ENCODE measurements at regions not wholly inside any gene's neighbourhood (a gene's known extent, or its start where the extent isn't known, plus 50 kb on each side); places are given as distances from the start of the nearest gene placed in this dataset.

DNA sequence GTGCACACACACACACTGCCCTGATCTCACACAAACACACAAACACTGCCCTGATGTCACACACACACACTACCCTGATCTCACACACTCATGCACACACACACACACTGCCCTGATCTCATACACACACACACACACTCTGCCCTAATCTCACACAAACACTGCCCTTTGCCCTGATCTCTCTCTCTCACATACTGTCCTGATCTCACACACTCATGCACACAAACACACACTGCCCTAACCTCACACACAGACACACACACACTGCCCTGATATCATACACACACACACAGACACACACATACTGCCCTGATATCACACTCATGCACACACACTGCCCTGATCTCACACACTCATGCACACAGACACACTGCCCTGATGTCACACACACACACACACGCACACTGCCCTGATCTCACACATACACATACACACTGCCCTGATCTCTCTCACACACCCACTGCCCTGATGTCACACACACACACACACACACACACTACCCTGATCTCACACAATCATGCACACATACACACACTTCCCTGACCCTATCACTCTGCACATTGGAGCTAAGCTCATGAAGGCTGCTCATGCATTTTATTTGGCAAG, 97.6 kb upstream of the DIO3 start:
- no peak overlapping the region for H3K27ac ChIP-seq (ENCODE audit: low read depth, low read length)
- no peaks in the 10 kb centered on the region for H3K9me3 ChIP-seq (ENCODE audit: low read depth, low read length)
- no peaks in the 10 kb centered on the region for H3K79me2 ChIP-seq (ENCODE audit: insufficient read depth, low read length)
- no peak for DNase-seq (ENCODE audit: insufficient read length, low spot score, missing footprints)
- no peaks in the 10 kb centered on the region for H3K36me3 ChIP-seq (ENCODE audit: insufficient read depth, low read length)
- no peak overlapping the region for H2AFZ ChIP-seq (ENCODE audit: low read length)
- TF ChIP-seq, protein P1, sequence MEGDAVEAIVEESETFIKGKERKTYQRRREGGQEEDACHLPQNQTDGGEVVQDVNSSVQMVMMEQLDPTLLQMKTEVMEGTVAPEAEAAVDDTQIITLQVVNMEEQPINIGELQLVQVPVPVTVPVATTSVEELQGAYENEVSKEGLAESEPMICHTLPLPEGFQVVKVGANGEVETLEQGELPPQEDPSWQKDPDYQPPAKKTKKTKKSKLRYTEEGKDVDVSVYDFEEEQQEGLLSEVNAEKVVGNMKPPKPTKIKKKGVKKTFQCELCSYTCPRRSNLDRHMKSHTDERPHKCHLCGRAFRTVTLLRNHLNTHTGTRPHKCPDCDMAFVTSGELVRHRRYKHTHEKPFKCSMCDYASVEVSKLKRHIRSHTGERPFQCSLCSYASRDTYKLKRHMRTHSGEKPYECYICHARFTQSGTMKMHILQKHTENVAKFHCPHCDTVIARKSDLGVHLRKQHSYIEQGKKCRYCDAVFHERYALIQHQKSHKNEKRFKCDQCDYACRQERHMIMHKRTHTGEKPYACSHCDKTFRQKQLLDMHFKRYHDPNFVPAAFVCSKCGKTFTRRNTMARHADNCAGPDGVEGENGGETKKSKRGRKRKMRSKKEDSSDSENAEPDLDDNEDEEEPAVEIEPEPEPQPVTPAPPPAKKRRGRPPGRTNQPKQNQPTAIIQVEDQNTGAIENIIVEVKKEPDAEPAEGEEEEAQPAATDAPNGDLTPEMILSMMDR (IDR thresholded peaks at IDR 0.05; ENCODE audit: extremely low read depth, low read depth, low read length), result no peak
- no peaks in the 10 kb centered on the region for H3K4me1 ChIP-seq (ENCODE audit: insufficient read depth, low read length)
- H4K20me1 ChIP-seq (ENCODE audit: insufficient read depth, low read length), result no peaks in the 10 kb centered on the region
- no peak overlapping the region for H3K4me3 ChIP-seq (ENCODE audit: insufficient read depth, low read length)
- H3K27me3 ChIP-seq (ENCODE audit: insufficient read depth, low read length), result peaks cover 23% of the 10 kb centered on the region
- no peak overlapping the region for H3K4me2 ChIP-seq (ENCODE audit: insufficient read depth, low read length)

DNA sequence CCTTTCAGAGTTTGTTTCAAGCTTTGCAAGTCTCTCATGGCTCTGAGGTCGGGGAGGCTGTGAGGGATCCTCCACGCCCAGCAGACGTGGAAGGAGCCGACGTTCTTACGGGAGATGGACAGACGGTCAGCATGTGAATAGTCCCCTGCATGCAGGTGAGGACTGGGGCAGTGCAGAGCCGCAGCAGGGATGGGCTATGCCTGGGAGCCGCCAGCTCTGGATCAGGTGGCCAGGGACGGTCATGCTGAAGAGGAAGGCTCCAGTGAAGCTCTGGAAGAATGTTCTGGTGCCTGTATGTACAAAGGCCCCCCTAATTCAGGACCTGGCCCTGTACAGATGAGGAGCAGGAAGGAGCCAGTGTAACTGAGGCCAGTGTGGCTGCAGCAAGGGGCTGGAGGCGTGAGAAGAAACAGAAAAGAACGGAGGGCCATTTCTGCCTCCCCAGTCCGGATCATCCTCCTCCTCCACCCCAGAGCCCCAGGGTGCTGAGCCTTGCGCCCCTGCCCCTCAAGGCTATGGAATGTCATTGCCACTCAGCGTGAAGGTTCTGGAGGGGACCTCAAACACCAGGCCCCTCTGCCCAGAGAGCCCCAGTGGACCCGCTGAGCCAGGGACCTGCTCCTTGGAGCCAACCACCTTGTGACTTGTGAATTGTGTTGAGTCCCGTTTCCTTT, 96.8 kb upstream of the DIO3 start:
- no peak for DNase-seq (ENCODE audit: insufficient read length, low spot score, missing footprints)
- no peaks in the 10 kb centered on the region for H3K79me2 ChIP-seq (ENCODE audit: insufficient read depth, low read length)
- H3K36me3 ChIP-seq (ENCODE audit: insufficient read depth, low read length), result no peaks in the 10 kb centered on the region
- TF ChIP-seq, protein P1 (IDR thresholded peaks at IDR 0.05; ENCODE audit: extremely low read depth, low read depth, low read length), result no peak
- no peaks in the 10 kb centered on the region for H3K9me3 ChIP-seq (ENCODE audit: low read depth, low read length)
- H3K4me1 ChIP-seq (ENCODE audit: insufficient read depth, low read length), result no peaks in the 10 kb centered on the region
- no peaks in the 10 kb centered on the region for H4K20me1 ChIP-seq (ENCODE audit: insufficient read depth, low read length)
- no peak overlapping the region for H3K4me3 ChIP-seq (ENCODE audit: insufficient read depth, low read length)
- no peak overlapping the region for H3K4me2 ChIP-seq (ENCODE audit: insufficient read depth, low read length)
- no peak overlapping the region for H3K27ac ChIP-seq (ENCODE audit: low read depth, low read length)
- H3K27me3 ChIP-seq (ENCODE audit: insufficient read depth, low read length), result peaks cover 16% of the 10 kb centered on the region
- no peak overlapping the region for H2AFZ ChIP-seq (ENCODE audit: low read length)

DNA sequence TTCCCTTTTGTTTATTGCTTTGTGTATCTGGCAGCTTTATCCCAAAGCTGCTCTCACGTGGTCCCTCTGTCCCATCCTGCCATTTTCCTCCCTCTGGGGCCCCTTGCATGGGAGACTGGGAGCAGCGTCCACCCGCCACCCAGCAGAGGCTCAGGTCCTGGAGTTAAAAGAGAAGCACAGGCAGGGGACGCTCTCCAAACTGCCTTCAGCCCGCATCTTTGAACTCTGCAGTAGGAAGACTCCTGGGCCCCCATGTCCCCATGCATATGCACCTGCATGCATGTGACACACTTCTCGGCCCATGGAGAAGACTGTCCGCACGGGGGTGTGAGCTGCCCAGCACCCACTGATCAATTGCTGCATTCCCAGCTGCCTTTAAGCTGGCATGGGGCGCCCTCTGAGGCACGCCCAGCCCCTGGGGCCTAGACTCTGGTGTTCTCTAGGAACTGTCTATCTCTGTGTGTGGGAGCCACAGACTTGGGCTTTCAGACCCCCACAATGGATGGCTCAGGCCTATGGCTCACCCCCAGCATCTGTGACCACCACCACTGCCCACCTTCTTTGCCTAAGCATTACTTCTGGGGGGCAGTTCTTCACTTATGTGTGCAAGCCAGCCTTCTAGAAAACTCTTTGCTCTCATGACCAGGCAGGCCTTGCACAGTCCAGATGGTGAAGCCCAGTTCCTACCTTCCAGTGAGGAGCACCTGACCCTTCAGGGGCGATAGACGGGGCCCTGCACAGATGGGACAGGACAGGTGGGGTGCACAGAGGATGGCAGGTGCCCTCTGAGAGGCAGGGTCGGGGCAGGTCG, 96.1 kb upstream of the DIO3 start:
- no peak overlapping the region for H3K4me2 ChIP-seq (ENCODE audit: insufficient read depth, low read length)
- DNase-seq (ENCODE audit: insufficient read length, low spot score, missing footprints), result no peak
- no peaks in the 10 kb centered on the region for H4K20me1 ChIP-seq (ENCODE audit: insufficient read depth, low read length)
- H3K4me3 ChIP-seq (ENCODE audit: insufficient read depth, low read length), result no peak overlapping the region
- peaks cover 8% of the 10 kb centered on the region for H3K27me3 ChIP-seq (ENCODE audit: insufficient read depth, low read length)
- TF ChIP-seq, protein P1 (IDR thresholded peaks at IDR 0.05; ENCODE audit: extremely low read depth, low read depth, low read length), result no peak
- H3K9me3 ChIP-seq (ENCODE audit: low read depth, low read length), result no peaks in the 10 kb centered on the region
- no peaks in the 10 kb centered on the region for H3K36me3 ChIP-seq (ENCODE audit: insufficient read depth, low read length)
- H3K27ac ChIP-seq (ENCODE audit: low read depth, low read length), result no peak overlapping the region
- H2AFZ ChIP-seq (ENCODE audit: low read length), result no peak overlapping the region
- H3K4me1 ChIP-seq (ENCODE audit: insufficient read depth, low read length), result no peaks in the 10 kb centered on the region
- no peaks in the 10 kb centered on the region for H3K79me2 ChIP-seq (ENCODE audit: insufficient read depth, low read length)
